ENCODE measurements at regions not wholly inside any gene's neighbourhood (a gene's known extent, or its start where the extent isn't known, plus 50 kb on each side); places are given as distances from the start of the nearest gene placed in this dataset.
"Not testable (repeated sequence)": the region's sequence is repeated elsewhere in the genome, so short reads cannot be mapped to it uniquely, and the experiment has no call there.

DNA sequence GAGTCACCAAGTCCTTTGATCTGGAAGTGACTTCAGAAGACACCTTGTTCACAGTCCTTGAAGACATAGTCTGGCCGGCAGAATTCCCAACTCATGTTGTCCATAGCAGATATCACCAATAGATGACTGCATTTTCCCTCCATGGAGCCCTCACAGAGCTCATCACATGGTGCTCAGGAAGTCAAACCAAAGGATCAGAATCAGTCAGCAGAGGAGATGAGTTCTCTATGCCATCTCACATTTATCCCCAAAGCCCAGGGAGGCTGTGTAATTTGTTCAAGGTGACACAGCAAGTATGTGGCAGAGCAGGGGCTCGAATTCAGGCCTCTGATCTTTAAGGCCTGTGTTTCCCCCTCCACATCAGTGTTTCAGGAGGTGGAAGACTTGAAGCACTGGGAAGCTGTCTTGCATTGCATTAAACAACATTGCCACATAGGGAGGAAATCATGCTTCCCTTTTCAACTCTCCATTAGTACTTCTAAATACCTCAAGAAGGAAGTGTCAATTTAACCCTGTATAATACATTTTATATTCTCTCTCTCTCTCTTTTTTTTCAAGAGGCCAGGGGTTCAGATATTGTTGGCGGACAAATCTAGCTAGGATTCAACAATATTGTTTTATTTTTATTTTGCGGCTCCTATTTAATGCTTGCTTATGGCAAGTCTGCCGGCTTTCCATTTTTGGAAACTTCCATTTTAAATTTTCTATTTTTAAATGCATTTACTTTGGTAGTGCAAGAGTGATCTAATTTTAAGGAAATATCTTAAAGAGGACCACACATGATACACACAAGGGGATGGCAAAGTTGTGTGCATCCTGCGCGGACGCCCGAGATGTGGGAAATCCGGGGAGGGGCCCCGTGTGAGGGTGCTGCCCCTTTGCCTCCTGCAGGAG lies 61.9 kb downstream of the NPIPB5 start:
- DNase-seq (ENCODE audit: low spot score): not testable (repeated sequence)

DNA sequence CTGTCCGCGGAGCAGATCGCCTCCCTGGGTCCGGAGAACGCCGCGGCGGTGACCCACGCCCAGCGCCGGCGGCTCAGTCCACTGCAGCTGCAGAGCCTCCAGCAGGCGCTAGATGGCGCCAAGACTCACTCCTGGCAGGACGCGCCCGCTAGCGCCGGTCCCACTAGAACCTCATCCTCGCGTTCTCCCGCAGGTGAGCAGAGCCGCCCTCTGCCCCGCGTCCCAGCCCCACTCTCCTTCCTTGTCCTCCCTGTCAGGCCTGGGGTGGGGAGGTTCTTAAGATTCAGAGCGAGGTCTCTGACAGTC lies 62.5 kb downstream of the NPIPB5 start:
- DNase-seq (ENCODE audit: low spot score): not testable (repeated sequence)

- DNase-seq (ENCODE audit: low spot score): not testable (repeated sequence)
Measured at GRCh38 chr16:22576506-22576905, 65.8 kb downstream of the NPIPB5 start.

DNA sequence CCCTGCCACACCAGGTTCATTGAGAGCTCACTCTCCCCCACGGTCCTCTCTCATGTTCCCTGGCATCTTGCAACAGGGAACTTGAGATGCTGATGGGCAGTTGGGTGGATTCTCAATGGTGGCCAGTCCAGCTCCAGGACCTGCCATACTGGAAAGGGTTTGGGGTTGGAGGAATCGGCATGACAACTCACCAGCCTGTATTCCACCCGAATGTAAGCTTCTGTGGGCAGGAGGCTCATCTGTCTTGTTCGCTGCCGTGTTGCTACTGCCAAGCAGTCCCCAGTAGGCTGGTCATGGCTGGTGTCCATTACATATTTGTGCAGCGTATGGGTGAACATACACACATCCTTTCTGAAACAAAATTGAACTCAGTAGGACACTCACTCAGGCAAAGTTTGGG lies 72.5 kb downstream of the NPIPB5 start:
- not testable (repeated sequence) for DNase-seq (ENCODE audit: low spot score)

GRCh38 chr16:22584459-22584858 lies 73.8 kb downstream of the NPIPB5 start:
- DNase-seq (ENCODE audit: low spot score): not testable (repeated sequence)

- not testable (repeated sequence) for DNase-seq (ENCODE audit: low spot score)
Measured at GRCh38 chr16:22584941-22585340, 74.2 kb downstream of the NPIPB5 start.

DNA sequence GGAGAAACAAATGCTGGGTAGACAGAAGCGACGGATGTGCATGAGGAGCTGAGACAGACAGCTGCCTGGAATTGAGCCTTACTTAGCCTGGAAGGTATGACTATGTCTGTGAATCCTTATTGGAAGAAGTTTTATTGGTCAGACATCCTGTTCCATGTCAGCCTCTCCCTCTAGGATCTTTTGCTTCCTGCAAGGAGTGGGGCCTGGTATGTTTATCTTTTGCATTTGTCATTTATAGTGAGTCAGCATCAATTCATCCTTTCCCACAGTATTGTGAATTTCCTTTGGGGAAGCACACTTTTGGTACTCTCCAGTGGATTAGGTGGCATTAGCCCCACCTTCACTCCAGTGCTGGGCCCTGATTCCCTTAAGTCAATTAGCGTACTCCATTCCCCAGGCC lies 74.7 kb downstream of the NPIPB5 start:
- not testable (repeated sequence) for DNase-seq (ENCODE audit: low spot score)

GRCh38 chr16:22586732-22587131 lies 76.0 kb downstream of the NPIPB5 start:
- not testable (repeated sequence) for DNase-seq (ENCODE audit: low spot score)

DNA sequence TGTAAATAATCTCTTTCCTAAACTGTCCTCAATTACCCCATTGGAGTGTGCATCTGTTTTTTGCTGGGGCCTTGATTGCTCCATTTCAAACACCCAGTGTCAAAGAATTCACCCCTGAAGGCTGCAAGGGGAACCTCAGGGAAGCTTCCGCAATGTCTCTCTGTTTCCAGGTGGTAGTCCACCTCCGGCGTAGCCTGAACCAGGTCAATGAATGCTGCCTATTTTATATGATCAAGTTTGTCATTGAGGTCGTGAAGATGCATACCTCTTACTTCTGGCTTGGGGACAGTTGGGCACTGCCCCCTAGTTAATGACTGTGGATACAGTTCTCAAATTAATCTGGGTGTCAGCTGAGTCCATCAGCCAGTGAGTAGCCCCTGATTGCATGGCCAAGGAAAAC lies 79.1 kb downstream of the NPIPB5 start:
- not testable (repeated sequence) for DNase-seq (ENCODE audit: low spot score)

GRCh38 chr16:22596445-22597045 lies 85.9 kb downstream of the NPIPB5 start:
- DNase-seq (ENCODE audit: low spot score): not testable (repeated sequence)

- DNase-seq (ENCODE audit: low spot score): not testable (repeated sequence)
Measured at GRCh38 chr16:22603744-22604143, 93.1 kb downstream of the NPIPB5 start.

DNA sequence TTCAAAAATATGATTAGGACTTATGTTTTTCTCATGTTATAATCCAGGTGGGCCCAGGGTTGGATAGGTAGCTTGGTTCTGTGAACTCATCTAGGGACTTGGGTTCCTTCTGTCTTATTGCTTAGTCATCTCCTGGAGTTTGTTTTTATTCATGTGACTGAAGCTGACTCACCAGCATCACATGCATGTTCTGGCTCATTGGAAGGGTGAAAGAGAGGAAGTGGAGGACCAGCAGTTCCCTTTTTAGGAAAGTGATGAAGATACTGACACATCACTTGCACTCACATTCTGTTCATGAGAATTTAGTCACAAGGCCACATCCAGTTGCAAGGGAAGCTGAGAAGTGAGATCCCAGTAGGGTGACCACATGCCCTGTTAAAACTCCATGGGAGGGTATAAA lies 95.9 kb downstream of the NPIPB5 start:
- not testable (repeated sequence) for DNase-seq (ENCODE audit: low spot score)

- DNase-seq (ENCODE audit: low spot score): not testable (repeated sequence)
Measured at GRCh38 chr16:22609798-22610197, 99.1 kb downstream of the NPIPB5 start.

- DNase-seq (ENCODE audit: low spot score): not testable (repeated sequence)
Measured at GRCh38 chr16:22611128-22611527, 100.4 kb downstream of the NPIPB5 start.

DNA sequence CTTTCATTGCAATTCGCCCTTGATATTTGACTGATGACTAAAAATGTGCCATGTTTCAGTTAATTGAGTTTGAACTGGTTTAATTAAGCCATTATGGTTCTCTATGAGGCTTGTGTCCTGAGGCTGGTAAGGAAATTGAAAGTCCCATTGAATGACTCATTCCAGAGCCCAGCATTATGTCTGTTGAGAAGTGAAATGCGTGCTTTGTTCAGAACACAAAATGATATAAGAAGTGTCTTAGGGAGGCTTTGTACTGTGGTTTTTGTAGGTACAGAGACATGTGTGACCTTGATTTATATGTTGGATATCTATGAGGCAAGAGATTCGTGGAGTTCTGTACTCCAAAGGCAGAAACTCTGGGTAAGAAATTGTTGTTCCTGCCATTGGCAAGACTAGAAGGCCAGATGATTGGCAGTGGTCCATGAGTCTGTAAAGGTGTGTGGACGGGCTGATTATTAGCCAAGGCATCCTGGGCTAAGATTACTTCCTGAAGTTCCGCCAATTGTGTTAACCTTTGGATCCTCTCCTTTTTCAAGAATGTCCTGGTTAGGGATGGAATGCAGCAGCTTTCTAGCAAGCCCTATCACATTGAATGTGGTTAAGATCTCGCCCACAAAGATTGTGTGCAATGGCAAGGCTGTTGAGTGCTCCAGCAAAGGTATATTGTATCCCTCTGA lies 103.7 kb downstream of the NPIPB5 start:
- no peak for DNase-seq (ENCODE audit: low spot score)

GRCh38 chr16:22618842-22619241 lies 108.2 kb downstream of the NPIPB5 start:
- no peak for DNase-seq (ENCODE audit: low spot score)

DNA sequence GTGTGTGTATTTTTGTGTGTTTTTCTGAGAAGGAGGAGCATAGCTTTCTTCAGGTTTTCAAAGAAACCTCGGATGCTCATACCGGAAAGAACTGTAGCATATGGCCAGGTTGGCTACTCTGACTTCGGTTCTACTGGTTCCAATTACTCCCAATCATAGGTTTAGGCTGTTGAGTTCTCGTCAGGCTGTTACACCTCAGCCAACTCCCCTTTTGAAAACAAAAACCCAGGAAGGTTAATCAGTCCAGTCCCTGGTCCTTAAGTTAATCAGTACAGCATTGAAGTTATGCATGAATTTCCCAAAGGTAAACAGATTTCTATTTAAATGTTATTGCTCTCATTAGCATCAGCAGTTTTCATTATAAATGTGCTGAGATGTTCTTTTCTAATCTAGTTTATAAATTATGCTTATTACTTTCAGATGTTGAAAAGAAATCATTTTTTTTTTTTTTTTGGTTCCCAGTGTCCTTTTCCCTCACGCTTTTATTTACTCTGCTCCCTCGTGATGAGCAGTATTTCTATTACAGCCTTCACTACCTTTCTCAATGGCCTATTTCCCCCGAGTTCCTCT lies 111.0 kb downstream of the NPIPB5 start:
- DNase-seq (ENCODE audit: low spot score): no peak

DNA sequence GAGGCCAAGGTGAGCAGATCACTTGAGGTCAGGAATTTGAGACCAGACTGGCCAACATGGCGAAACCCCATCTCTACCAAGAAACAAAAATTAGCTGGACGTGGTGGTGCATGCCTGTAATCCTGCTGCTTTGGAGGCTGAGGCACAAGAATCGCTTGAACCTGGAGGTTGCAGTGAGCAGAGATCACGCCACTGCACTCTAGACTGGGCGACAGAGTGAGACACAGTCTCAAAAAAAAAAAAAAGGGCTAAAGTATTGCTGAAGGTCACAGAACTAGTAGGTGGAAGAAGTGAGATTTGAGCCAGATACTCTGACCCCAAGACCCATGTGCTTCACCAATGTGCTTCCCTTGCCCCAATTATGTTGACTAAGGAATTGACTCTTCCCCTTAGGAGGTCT lies 112.0 kb downstream of the NPIPB5 start:
- DNase-seq (ENCODE audit: low spot score): no peak

DNA sequence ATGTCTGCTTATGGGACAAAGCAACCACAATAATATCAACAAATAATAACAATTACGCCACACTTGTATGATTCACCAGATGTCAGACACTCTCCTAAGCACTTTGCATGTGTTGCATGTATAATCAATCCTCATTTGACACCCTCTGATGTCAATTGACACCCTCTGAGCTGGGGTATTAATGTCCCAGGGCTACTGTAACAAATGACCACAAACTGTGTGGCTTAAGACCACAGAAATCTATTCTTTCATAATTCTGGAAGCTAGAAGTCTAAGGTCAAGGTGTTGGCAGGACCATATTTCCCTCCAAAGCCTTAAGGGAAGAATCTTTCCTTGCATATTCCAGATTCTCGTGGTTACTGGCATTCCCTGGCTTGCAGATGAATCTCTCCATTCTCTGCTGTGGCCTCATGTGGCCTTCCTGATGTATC lies 112.7 kb downstream of the NPIPB5 start:
- no peak for DNase-seq (ENCODE audit: low spot score)

- DNase-seq (ENCODE audit: low spot score): no peak
Measured at GRCh38 chr16:22624038-22624799, 113.5 kb downstream of the NPIPB5 start.

DNA sequence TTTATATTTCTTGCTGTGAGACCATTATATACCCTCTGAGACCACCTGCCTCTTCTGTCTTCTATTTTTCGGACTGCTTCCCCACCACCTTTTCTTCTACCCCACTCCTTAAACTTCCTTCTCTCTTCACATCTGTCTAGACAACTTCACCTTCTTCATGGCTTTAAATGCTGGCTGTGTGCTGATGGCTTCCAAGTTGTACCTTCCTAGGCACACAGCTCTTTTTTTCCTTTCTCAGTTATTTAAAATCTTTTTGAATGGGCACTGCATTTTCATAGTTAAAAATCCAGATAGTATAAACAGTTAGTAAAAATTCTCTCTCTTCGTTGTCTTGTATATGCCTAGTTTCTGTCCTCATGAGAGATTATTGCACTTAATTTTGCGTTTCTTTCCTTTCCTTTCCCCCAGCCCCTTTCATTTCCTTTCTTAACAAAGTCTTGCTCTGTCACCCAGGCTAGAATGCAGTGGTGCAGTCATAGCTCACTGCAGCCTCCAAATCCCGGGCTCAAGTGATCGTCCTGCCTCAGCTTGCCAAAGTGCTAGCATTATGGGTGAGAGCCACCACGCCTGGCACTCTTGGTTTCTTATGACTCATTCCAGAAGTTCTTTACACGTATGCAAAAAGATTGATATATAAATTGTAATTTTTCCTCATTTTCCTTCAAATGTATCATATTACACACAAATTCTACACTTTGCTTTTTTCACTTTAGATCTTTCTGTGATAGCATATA lies 114.3 kb downstream of the NPIPB5 start:
- DNase-seq (ENCODE audit: low spot score): no peak

Data from hematopoietic multipotent progenitor cell treated with erythropoietin and hydrocortisone succinate and interleukin-3 and kit ligand, for 15 days (in vitro differentiated cells).